SK-N-SH treated with all-trans-retinoic acid at 6 μM for 48 hours (cell line): ENCODE measurements at regions not wholly inside any gene's neighbourhood (a gene's known extent, or its start where the extent isn't known, plus 50 kb on each side); places are given as distances from the start of the nearest gene placed in this dataset.

ENCODE experiments used
- BACH2 ChIP-seq: fragments of 250-450 bp; sonication (Bioruptor Pico); IDR thresholded peaks from 2 replicates; pipeline ENCODE4 v1.9.0; 2021; ENCODE audit warnings: mild to moderate bottlenecking, borderline replicate concordance
- GLIS3 ChIP-seq: fragments of 250-450 bp; sonication (Bioruptor Pico); IDR thresholded peaks from 2 replicates; pipeline ENCODE4 v1.5.0; 2020; ENCODE audit warnings: mild to moderate bottlenecking, moderate library complexity
- OSR1 ChIP-seq: fragments of 250-450 bp; sonication (Bioruptor Pico); IDR thresholded peaks from 2 replicates; pipeline ENCODE4 v1.8.0; 2022; ENCODE audit warnings: moderate library complexity, mild to moderate bottlenecking, inconsistent platforms
- PATZ1 ChIP-seq: fragments of 250-450 bp; sonication (Bioruptor Pico); IDR thresholded peaks from 2 replicates; pipeline ENCODE4 v1.8.0; 2020; ENCODE audit warnings: mild to moderate bottlenecking, moderate library complexity, borderline replicate concordance
- PPARA ChIP-seq: fragments of 250-450 bp; sonication (Bioruptor Pico); IDR thresholded peaks from 2 replicates; pipeline ENCODE4 v1.5.0; 2020; ENCODE audit warnings: mild to moderate bottlenecking, borderline replicate concordance
- TCF4 ChIP-seq: fragments of 250-450 bp; sonication (Bioruptor Pico); IDR thresholded peaks from 2 replicates; pipeline ENCODE4 v1.8.0; 2021; ENCODE audit warnings: mild to moderate bottlenecking, moderate library complexity, borderline replicate concordance
- TSHZ2 ChIP-seq: fragments of 250-450 bp; sonication (Bioruptor Pico); IDR thresholded peaks from 2 replicates; pipeline ENCODE4 v1.5.0; 2020; ENCODE audit warnings: mild to moderate bottlenecking, moderate library complexity
- ZFP3 ChIP-seq: fragments of 250-450 bp; sonication (Bioruptor Pico); IDR thresholded peaks from 2 replicates; pipeline ENCODE4 v1.5.0; 2020; ENCODE audit warnings: mild to moderate bottlenecking, moderate library complexity

GRCh38 chrX:118182025-118182424 is 65.4 kb upstream of the KLHL13 start:
- TF ChIP-seq GLIS3 (CRISPR knock-in tag) (no peak), PATZ1 (CRISPR knock-in tag) (no peak), PPARA (CRISPR knock-in tag) (no peak), BACH2 (CRISPR knock-in tag) (no peak), ZFP3 (CRISPR knock-in tag) (no peak), OSR1 (no peak), TSHZ2 (no peak), TCF4 (no peak)
